SIG-M5 treated with dmso at 0.1 percent for 504 hours (cell line): ENCODE measurements at regions not wholly inside any gene's neighbourhood (a gene's known extent, or its start where the extent isn't known, plus 50 kb on each side); places are given as distances from the start of the nearest gene placed in this dataset.
"Not testable (repeated sequence)": the region's sequence is repeated elsewhere in the genome, so short reads cannot be mapped to it uniquely, and the experiment has no call there.

Experiments
- DNase-seq: peaks from one replicate; lab custom pipeline; 2025; ENCODE audit not compliant: unreplicated experiment; lab: John Stamatoyannopoulos, UW

GRCh38 chr1:229710746-229711145 lies 84.7 kb downstream of the URB2 start:
- DNase-seq = no peak

- DNase-seq = no peak
Observed at GRCh38 chr1:229714306-229714705, 88.3 kb downstream of the URB2 start.

- peak; percentile 35 for DNase-seq
Observed at GRCh38 chr1:229714964-229715603, 89.0 kb downstream of the URB2 start.

DNA sequence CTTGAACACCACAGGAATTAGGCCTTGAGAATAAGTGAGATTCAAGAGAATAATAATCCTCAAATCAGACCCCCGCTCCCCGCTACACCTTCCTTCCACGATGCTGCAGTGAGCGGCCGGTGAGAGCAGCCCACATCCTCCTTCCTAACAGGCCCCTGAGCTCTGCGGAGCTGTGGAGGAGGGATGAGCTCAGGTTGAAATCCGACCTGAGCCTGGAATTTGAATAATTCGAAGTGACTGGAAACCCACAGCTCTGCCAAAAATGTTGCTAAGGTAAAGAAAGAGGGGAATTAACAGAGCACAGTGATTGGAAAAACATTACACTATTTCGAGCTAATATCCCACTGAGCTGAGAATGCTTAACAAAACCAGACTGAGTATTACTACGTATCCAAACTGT lies 90.0 kb downstream of the URB2 start:
- DNase-seq = no peak

DNA sequence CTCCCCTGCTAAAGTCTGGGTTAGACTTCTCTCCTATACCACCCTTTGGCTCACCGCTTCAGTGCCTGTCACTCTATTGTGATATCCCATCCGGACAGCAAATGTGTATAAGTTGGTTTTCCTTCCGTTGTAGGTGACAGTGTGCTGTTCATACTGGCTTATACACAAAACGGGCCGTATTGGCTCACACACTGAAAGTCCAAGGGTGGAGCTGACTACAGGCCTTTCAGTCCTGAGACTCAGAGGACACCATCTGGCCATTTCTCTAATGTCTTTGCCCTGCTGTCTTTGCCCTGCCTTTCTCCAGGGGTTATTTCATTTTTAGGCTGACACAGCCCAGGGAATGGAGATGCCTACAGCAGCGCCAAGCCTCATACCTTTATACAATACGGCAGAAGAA lies 90.7 kb downstream of the URB2 start:
- DNase-seq = no peak

- DNase-seq = no peak
Observed at GRCh38 chr1:229717786-229718576, 91.9 kb downstream of the URB2 start.

DNA sequence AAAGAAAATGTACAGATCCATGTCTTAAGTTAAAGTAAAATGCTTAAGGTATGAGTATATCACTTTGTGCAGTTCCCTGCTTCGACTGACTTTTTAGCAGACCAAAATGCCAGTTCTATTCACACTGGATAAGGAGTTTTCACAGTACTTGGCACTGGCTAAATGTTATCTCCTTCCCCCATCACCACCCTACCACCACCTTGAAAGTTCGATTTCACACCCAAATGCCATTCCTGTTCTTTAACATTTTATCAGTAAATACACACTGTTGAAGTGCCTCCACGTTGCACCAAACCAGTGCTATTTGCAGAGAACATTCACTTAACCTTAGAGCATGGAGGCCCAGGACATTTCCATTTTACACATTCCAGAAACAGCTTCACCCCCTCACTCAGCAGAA lies 100.0 kb downstream of the URB2 start:
- DNase-seq = no peak

GRCh38 chr1:229729916-229730315 lies 103.9 kb downstream of the URB2 start:
- no peak for DNase-seq

DNA sequence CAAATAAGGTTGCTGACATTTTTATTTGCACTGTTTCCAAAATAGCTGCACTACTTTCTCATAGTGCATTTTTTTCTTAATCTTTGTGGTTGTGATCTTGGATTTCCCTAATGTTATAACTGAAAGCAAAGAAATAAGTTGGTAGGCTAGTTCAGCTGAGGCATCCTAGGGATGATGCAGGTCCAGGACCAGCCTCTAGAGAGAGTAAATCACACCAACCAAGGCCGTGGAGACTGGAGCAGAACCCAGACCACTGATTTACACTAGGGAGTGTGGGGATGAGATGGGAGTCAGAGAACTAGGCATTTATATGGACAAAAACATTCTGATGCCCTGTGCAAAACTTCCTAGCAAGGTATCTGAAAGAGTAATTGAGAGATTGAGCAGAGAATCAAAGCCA lies 104.5 kb downstream of the URB2 start:
- DNase-seq = no peak

DNA sequence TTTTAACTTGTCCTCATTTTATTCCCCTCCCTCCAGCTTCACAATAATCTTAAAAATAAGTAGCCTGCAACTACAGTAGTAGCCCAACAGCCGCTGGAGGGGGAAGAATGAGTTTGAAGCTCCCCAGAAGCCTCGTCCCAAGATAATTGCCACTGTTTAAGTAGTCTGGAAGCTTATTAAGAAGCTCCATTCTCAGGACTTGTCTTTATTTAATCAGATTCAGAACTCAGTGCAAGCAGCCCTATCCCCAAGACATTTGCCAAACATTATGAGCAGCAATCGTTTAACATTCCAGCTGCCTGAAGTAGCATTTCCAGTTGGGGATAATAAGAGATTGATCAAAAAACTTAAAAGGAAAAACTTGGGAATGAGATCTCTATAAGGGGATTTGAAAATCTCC lies 106.0 kb downstream of the URB2 start:
- DNase-seq = no peak

GRCh38 chr1:229736376-229736775 lies 110.3 kb downstream of the URB2 start:
- DNase-seq = no peak

DNA sequence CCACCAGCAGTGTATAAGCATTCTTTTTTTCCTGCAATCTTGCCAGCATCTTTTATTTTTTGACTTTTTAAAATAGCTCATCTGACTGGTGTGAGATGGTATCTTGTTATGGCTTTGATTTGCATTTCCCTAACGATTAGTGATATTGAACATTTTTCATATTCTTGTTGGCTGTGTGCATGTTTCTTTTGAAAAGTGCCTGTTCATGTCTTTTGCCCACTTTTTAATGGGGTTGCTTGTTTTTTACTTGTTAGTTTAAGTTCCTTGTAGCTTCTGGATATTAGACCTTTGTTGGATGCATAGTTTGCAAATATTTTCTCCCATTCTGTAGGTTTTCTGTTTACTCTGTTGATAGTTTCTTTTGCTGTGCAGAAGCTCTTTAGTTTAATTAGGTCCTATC lies 116.6 kb downstream of the URB2 start:
- DNase-seq = not testable (repeated sequence)

DNA sequence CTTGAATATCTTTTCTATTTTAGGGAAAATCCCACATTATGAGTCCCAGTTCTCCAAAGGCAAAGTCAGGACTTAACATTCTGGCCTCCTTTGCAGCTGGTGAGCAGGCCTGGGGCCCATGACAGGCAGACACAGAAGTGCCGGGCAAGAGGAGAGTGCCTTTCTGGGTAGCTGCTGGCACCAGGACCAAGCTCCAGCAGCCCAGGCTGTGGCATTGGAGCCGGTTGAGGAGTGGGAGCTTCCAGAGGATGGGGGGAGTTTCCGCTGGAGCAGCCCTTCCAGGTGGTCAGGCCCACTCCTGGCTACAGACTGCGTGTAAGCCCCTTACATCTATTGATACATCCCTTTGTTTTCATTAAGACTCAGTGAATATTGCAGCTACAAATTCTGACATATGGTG lies 123.9 kb downstream of the URB2 start:
- no peak for DNase-seq

DNA sequence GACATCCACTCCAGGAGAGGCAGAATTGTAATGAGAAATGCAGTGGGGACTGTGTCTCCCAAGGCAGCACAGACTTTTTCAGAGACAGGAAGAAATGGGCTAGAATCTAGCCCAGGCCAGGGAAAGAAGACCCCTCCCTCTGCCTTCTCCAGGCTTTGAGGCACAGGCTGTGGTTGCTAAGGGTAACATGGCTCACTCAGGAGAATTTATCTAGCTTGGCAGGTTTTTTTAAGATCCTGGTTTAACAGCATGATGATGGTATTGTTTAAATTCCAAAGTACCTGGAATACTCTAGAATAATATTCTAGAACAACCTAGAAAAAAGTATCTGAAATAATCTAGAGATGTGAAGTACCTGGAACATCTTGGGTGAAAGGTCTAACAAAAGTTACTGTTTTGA lies 125.6 kb downstream of the URB2 start:
- no peak for DNase-seq

DNA sequence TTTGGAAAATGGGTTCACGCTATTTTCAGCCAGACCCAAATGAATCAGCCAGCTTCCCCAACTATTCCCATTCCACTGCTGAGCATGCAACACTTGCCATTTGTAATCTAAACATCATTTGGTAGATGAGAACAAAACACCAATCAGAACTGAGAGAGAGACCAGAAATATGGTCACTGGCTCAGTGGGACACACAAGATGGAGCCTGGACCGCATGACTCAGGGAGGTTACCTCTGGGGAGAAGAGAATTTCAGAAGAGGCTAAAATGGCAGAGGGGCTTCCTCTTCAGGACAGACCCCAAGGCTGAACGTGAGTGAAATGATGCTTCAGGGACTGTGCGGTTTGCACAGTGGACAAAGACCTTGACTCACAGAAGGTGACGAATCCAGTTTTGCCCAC lies 126.6 kb downstream of the URB2 start:
- no peak for DNase-seq

DNA sequence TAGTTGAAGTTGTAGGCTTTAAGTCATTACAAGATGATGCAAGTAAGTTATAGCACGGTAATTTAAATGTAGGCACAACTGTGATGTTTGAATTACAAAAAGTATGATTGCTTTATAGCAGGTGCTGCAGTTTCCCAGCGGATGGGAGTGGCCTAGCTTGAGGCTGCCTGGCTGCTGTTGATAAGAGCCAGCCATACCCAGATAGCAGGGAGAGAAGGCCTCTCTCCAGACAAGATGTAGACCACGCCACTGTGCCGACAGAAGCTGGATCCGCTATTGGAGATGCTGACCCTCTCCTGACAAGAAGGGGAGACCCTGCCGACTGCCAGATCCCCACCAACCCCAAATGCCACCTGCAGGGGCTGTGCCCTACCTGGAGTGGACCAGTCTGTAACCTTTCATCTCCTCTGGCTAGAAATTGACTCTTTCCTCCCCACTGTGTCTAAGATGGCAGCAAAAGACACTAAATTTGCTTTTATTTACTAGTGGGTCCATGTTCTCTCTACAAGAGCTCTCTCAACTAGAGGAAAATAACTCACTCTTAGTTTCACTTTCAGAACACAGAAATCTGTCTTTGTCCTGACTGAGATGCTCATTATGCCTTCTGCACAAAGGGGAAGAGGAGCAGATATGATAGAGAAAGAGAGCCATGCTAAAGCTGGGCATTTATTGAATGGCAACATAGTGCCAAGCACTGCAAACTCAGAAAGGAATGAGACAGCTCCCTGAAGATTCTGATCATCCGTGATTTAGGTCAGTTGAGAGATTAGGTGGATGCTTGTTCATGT lies 127.9 kb downstream of the URB2 start:
- no peak for DNase-seq

DNA sequence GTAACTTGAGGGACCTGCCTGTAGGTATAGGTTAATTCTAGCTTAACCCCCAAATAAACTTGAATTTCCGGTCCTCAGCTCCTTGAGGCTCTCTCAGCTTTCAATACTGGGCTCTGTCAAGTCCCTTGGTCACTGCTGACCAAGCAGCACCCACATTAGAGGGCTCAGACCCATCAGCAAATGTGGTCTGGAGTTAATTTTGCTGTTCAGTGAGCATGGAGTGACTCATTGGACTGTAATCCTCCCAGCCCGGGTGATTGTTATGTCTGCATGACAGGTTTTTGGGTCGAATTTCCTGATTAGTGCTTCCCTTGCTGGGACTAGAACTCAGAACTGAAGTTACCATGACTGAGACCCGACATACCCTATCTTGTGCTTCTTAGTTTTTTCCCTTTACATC lies 130.6 kb downstream of the URB2 start:
- DNase-seq = no peak

- DNase-seq = no peak
Observed at GRCh38 chr1:229757226-229757625, 131.2 kb downstream of the URB2 start.

GRCh38 chr1:229758101-229759036 lies 132.3 kb downstream of the URB2 start:
- DNase-seq = no peak

DNA sequence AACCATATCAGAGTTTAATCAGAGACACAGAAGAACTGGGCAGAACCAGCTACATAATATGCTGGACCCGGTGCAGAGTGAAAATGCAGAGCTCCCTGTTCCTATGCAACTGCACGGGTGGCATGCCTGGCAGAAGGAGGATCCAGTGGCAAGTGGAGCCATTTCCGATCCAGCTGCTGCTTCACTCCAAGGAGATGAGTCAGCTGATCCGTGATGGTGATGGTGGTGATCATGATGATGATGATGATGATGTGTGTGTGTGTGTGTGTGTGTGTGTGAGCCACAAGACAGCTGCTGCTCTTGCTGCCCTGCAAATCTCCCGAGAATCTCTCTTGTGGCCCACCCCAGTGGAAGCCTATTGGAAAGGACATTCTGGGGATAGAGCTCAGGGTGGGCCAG lies 133.0 kb downstream of the URB2 start:
- DNase-seq = no peak

DNA sequence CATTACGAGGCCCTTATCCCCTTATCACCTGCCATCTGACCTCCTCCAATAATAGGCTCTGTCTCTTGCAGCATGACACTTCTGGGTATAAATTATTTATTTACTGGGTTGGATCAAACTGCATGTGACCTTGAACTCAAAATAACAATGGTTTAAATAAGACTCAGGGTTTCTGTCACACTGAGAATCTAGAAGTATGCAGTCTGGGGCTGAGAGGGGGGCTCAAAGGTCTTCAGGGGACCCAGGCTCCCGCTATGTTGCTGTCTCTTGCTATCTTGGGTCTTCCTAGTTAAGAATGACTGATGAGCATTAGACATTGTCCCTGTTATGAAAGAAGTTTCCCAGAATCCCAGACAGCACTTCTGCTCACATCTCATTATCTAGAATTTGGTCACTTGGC lies 133.5 kb downstream of the URB2 start:
- no peak for DNase-seq
